Osteocyte (in vitro differentiated cells): ENCODE measurements at regions not wholly inside any gene's neighbourhood (a gene's known extent, or its start where the extent isn't known, plus 50 kb on each side); places are given as distances from the start of the nearest gene placed in this dataset.

ENCODE experiments used
- DNase-seq: peaks from one replicate; pipeline ENCODE4 v3.0.0; 2021; ENCODE audit warnings: mixed read lengths; ENCODE audit not compliant: unreplicated experiment; ENCODE audit errors: extremely low spot score
- H3K27ac Mint-ChIP-seq: one replicate; pipeline ENCODE4 v1.8.0; 2021; ENCODE audit warnings: mild to moderate bottlenecking, mixed read lengths; ENCODE audit not compliant: unreplicated experiment
- H3K27me3 Mint-ChIP-seq: one replicate; pipeline ENCODE4 v1.8.0; 2021; ENCODE audit warnings: mixed read lengths; ENCODE audit not compliant: unreplicated experiment
- H3K36me3 Mint-ChIP-seq: one replicate; pipeline ENCODE4 v1.8.0; 2021; ENCODE audit warnings: mixed read lengths; ENCODE audit not compliant: unreplicated experiment
- H3K4me1 Mint-ChIP-seq: one replicate; pipeline ENCODE4 v1.8.0; 2021; ENCODE audit warnings: mixed read lengths; ENCODE audit not compliant: unreplicated experiment
- H3K4me3 Mint-ChIP-seq: one replicate; pipeline ENCODE4 v1.8.0; 2021; ENCODE audit warnings: mild to moderate bottlenecking, moderate library complexity, mixed read lengths; ENCODE audit not compliant: unreplicated experiment
- H3K9me3 Mint-ChIP-seq: one replicate; pipeline ENCODE4 v1.8.0; 2021; ENCODE audit warnings: mixed read lengths; ENCODE audit not compliant: unreplicated experiment
- TF ChIP-seq, protein P1 (sequence below): fragments of 200-600 bp; sonication (generic); IDR thresholded peaks from 2 replicates; pipeline ENCODE4 v1.5.0; 2021; ENCODE audit warnings: antibody characterized with exemption, mild to moderate bottlenecking, moderate library complexity

DNA sequence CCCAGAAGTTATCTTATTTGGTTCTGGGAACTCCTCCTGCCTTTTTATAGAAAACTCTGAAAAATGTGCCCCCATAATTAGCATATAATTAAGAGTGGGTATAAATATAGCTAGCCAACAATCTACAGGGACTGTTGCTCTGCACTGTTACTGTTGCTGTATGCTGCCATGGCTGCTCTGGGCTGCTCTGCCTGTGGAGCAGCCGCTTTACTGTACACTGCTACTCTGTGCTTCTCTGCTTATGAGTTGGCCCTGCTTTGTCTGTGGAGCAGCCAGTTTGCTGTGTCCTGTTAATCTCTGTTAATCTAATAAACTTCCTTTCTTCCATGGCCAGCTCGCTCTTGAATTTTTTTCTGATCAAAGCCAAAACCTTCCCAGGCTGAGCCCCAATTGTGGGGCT lies 2244.0 kb upstream of the ACO1 start:
- Mint-ChIP-seq H3K27ac (no peak overlapping the region), H3K36me3 (no peaks in the 10 kb centered on the region), H3K4me3 (no peak overlapping the region), H3K27me3 (no peaks in the 10 kb centered on the region), H3K9me3 (no peaks in the 10 kb centered on the region), H3K4me1 (no peaks in the 10 kb centered on the region)
- DNase-seq, result no peak
- TF ChIP-seq, protein P1, sequence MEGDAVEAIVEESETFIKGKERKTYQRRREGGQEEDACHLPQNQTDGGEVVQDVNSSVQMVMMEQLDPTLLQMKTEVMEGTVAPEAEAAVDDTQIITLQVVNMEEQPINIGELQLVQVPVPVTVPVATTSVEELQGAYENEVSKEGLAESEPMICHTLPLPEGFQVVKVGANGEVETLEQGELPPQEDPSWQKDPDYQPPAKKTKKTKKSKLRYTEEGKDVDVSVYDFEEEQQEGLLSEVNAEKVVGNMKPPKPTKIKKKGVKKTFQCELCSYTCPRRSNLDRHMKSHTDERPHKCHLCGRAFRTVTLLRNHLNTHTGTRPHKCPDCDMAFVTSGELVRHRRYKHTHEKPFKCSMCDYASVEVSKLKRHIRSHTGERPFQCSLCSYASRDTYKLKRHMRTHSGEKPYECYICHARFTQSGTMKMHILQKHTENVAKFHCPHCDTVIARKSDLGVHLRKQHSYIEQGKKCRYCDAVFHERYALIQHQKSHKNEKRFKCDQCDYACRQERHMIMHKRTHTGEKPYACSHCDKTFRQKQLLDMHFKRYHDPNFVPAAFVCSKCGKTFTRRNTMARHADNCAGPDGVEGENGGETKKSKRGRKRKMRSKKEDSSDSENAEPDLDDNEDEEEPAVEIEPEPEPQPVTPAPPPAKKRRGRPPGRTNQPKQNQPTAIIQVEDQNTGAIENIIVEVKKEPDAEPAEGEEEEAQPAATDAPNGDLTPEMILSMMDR, result no peak

DNA sequence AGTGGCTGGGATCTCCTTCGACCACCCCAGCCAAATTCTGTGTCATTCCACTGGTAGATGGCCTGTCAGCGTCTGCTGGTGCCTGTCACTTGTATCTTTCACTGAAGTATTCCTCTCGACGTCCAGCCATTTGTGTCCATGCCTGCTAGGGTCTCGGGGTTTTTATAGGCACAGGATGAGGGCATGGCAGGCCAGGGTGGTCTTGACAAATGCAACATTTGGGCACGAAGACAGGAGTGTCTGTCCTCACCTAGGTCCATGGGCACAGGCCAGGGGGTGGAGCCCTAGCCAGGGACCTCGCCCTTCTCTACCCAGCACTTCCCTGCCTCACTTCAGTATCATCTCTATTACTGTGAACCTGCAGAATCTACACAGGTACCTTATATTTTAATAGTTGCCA lies 2223.9 kb upstream of the ACO1 start:
- peaks cover 4% of the 10 kb centered on the region for H3K9me3 Mint-ChIP-seq
- H3K27ac Mint-ChIP-seq, result no peak overlapping the region
- no peaks in the 10 kb centered on the region for H3K4me1 Mint-ChIP-seq
- H3K4me3 Mint-ChIP-seq, result no peak overlapping the region
- DNase-seq, result no peak
- H3K27me3 Mint-ChIP-seq, result no peaks in the 10 kb centered on the region
- TF ChIP-seq, protein P1, result no peak
- H3K36me3 Mint-ChIP-seq, result no peaks in the 10 kb centered on the region

DNA sequence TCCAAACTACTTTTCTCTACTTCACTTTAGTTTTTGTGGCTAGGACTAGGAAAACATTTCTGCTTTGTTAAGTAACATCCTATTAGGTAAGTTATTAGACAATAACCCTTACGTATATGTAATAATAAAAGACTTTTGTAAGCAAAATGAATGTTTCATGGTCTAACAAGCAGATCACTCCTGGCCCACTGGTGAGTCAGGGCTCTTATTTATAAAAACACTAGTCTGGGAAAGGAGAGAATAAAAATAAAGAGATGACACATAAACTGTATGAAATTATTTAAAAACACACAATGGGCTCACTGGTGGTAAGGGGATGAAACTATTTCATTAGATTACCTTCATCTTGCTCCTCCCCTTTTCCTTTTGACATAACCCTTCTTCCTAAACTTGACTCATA lies 2212.2 kb upstream of the ACO1 start:
- no peak overlapping the region for H3K4me3 Mint-ChIP-seq
- peaks cover 4% of the 10 kb centered on the region for H3K9me3 Mint-ChIP-seq
- no peak overlapping the region for H3K27ac Mint-ChIP-seq
- TF ChIP-seq, protein P1, result no peak
- DNase-seq, result no peak
- H3K36me3 Mint-ChIP-seq, result no peaks in the 10 kb centered on the region
- no peaks in the 10 kb centered on the region for H3K27me3 Mint-ChIP-seq
- no peaks in the 10 kb centered on the region for H3K4me1 Mint-ChIP-seq

GRCh38 chr9:30178610-30179009 lies 2205.8 kb upstream of the ACO1 start:
- no peaks in the 10 kb centered on the region for H3K36me3 Mint-ChIP-seq
- H3K4me3 Mint-ChIP-seq, result no peak overlapping the region
- H3K27me3 Mint-ChIP-seq, result no peaks in the 10 kb centered on the region
- H3K27ac Mint-ChIP-seq, result no peak overlapping the region
- no peaks in the 10 kb centered on the region for H3K4me1 Mint-ChIP-seq
- DNase-seq, result no peak
- no peaks in the 10 kb centered on the region for H3K9me3 Mint-ChIP-seq
- TF ChIP-seq, protein P1, result no peak

GRCh38 chr9:30193421-30193820 lies 2191.0 kb upstream of the ACO1 start:
- Mint-ChIP-seq H3K36me3 (no peaks in the 10 kb centered on the region), H3K4me3 (no peak overlapping the region), H3K4me1 (no peaks in the 10 kb centered on the region), H3K27me3 (no peaks in the 10 kb centered on the region), H3K9me3 (peaks cover 22% of the 10 kb centered on the region), H3K27ac (no peak overlapping the region)
- TF ChIP-seq, protein P1, result no peak
- DNase-seq, result no peak
